NCI-H128 (cell line): ENCODE measurements at regions not wholly inside any gene's neighbourhood (a gene's known extent, or its start where the extent isn't known, plus 50 kb on each side); places are given as distances from the start of the nearest gene placed in this dataset.
A peak's percentile ranks its signal among the peaks of the same experiment; 100 is the strongest.
"Not testable (repeated sequence)": the region's sequence is repeated elsewhere in the genome, so short reads cannot be mapped to it uniquely, and the experiment has no call there.

Experiments
- DNase-seq: peaks from one replicate; lab custom pipeline; 2025; ENCODE audit not compliant: unreplicated experiment; lab: John Stamatoyannopoulos, UW

DNA sequence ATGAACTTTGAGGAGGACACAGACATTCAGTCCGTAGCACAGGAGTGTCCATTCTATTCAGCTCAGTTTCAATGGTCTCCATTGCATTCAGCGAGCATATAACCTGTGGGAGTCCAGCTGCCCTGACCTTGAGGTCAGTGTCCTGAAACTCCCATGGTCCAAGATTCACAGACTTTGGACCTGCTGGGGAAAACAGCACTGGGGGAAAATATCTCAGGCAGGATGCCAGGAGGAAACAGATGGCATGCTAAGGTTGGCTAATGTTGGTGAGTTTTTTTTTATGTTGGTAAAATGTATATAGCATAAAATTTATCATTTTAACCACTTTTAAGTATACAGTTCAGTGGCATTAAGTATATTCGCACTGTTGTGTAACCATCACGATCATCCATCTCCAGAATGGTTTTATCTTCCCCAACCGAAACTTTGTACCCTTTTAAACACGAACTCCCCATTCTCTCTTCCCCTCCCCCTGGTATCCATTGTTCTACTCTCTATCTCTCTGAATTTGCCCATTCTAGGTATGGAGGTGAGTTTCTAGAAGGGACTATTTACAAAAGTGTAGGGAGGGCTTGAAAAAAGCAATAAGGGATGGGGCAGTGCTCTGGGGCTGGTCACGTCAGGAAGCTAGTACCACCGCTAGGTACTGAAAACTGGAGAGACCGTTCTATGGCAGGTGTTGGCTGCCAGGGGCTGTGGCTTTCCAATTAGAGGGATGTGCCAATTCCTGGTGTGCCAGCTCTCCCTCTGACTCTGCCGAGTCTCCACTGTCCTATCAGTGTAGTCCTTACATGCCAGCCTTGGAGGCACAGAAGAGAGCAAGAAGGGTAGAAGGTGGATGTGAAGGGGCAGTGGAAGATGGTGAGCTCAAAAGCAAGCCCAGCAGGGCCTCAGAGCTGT, 85.3 kb downstream of the FOXD2 start:
- no peak for DNase-seq

DNA sequence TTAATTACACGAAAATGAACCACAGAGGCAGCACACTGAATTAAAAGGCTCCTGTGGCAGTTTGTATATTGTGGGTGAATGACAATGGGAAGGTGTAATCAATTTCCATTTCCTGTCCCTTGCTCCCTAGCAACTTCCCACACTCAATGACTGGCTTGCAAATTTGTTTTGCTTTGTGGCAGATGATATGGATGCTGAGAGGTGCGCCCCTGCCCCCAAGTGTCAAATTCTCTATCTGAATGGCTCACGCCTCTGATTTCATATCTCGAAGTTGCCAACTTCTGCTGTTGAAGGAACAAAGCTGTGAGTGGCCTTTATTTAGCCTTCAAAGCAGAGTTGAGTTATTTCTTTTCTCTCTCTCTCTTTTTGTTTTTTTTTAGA, 86.0 kb downstream of the FOXD2 start:
- DNase-seq: peak; percentile 58

DNA sequence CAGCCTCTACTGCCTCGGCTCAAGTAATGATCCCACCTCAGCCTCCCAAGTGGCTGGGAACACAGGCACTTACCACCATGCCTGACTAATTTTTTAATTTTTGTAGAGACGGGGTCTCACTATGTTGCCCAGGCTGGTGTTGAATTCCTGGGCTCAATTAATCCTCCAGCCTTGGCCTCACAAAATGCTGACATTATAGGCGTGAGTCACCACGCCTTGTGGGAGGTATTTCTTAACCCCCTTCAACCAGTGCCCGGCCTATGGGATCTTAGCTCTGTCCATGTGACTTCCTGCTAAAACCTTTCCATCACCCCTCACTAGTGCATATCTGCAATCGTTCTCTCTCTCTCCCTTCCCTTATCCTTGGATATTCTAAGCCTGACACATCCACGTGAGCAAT, 86.4 kb downstream of the FOXD2 start:
- DNase-seq: no peak

DNA sequence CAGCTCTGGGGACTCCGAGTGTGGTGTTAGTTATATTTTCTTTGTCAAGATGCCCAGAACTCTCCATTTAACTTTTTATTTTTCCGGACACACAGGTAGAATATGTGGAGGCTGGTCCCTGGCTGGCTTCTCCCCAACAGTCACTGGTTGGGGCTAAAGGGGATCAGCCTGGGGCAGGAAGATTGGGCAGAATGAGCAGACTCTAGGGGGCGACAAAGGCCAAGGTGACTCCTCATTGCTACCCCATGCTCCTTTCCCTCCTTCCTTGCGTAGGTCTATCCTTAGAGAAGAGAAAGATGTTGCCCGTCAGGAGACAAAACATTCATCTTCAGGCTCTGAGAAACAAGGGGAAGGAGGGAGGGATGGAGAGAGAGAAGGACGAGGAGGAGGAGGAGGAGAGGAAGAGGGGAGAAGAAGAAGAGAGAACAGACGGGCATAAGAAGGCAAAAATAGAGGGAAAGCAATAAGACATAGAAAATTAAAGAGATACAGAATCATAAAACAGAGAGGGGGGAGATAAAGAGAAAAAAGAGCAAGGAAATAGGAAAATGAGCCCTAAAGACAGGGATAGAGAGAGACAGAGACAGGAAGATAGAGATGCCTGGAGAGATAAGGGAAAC, 89.9 kb downstream of the FOXD2 start:
- peak; percentile 37 for DNase-seq

DNA sequence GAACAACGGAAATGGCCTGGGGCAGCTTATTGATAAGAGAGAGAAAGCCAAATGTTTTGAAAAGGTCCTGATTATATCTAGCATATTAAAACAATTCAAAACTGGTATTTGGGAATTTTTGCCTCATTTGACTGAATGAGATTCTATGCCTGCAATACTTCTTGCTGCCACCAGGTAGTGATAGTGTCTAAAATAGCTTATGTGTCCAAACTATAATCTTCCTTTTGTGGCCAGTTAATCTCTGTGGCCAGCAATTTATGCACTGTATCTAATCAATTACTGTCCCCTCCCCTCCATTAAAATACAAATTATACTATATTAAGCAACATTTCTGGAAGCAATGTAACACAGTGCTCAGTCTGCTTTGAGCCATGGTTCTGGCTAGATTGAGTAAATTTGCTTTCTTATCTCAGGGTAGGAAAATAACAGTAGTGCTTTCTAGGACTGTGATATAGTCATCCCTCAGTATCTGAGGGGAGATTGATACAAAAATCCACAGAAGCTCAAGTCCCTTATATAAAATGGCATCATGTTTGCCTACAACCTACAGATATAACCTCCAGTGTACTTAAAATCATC, 91.8 kb downstream of the FOXD2 start:
- DNase-seq: no peak

DNA sequence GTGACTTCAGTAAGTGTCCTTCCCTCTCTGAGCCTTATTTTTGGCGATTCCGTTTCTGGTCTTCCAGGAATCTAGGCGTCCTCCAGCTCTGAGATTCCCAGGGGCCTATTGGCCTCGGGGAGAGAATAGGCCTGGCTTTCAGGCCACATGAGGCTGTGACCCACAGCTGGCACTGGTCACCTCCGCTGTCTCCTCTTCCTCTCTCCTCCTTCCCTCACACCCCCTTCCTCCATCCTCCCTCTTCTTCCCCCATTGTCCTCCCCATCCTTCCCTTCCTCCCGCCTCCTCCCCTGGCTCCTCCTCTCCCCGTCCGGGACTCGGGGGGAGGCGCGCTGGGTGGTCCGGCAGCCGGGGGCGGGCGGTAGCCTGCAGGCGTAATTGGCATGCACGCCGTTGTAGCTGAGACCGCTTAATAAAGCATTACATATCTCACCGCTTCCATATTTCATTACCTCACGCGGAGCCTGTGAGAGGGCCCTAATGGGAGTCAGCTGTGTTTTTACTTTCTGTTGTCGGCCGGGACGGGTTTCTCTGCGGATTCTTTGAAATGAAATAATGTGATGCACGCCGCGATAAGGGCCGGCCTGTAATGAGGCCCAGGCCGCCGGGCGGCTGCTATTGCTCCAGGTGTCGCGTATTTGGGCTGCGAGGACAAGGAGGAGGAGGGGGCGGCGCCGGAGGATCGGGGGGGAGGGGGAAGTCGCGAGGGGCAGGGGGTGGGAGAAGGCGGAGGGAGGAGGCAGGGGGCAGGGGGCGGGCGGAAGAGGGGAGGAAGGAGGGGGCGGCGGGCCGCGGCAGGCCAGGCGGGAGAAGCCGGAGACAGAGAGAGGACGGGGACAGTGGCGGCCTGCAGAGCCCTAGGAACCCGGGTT, 95.3 kb downstream of the FOXD2 start:
- no peak for DNase-seq

DNA sequence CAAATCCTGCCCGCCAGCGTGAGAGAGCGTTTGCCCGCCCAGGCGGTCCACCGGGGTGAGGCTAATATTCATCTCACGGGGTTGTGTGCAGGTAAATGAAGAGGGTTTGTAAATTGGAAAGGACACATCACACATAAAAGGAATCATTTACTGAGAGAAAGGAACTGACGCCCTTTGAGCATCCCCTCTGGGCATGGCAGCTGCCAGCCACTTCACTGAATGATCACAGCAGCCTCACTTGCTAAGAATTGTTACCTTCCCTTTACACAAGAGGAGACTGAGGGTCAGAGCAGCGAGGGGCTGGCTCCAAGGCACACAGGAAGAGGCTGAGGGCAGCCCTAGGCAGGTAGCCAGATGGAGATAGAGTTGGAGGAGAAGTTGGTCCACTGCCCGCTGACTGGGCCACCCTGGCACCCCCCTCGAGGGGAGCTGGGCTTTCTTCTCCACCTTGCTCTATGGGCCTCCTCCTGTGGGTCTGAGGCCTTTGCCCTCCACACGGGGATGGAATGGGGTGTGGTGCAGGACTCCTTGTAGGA, 96.0 kb downstream of the FOXD2 start:
- DNase-seq: no peak

DNA sequence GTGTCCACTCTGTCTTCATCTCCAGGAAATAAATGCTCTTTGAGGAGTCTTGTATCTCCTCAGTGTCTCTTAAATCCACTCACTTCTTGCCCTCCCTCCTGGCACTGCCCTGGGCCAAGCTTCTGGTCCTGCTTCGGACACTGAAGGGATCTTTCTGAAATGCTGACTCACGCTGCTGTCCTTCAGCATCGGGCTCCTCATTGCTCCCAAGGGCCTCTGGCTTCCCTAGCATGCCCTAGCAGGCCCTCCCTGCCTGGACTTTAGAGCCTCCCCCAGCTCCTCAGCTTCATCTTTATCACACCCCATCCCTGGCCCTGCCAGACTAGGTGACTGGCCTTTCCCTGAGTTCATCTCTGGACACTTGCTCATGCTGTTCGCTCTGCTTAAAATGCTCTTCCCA, 96.6 kb downstream of the FOXD2 start:
- no peak for DNase-seq

DNA sequence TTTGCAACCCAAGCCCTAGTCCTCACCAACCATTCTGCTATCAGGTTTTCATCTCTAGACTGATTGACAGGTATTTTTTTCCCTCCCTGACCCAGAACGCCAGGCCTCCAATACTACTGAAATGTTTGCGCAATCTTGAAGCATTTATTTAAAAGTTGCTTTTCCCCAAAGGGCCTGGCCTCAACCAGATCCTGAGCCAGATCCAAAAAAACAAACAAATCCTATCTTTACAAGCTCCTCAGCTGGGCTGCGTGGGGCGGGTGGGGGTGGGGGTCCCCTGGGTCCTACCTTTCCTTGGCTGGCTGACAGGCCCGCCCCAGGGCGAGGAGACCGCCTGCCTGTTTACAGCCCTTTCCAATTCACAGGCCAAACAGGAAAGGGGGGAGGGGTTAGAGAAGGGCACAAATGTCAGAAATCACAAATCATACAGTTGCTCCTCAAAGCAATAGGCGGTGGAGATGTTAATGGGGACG, 98.8 kb downstream of the FOXD2 start:
- DNase-seq: no peak

DNA sequence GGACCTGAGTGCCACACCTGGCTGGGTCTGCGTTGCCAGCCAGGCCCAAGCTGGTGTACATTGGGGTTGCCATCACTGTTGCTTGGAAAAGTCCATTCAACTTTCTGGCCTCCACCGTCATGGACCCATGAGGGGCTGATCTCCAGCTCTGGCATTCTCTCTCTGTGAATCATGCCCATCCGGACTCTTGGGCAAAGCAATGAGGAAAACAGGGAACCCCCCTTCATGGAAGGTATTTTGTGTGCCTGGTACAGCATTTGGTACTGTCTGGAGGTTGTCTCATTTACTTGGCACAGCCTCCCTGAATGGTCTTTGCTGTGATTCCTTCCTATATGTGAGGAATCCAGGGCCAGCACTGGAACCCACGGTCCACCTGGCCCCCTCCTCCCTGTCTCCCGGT, 99.4 kb downstream of the FOXD2 start:
- DNase-seq: no peak

DNA sequence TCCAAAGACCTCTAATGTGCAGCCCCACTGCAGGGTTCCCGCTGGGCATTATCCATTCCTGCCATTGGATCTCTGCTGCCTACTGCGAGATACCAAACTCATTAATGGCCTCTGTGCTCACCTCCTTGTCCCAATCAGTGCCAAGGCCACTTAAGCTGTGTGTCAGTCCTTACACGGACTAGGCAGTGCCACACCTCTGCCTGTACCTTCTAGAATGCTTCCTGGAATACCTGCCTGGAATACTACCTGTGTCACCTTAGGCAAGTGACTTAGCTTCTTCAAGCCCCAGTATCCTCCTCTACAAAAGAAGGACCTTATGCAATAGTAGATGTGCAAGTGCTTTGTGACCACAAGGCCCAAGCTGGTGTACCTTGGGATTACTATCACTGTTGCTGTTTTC, 100.1 kb downstream of the FOXD2 start:
- DNase-seq: no peak

DNA sequence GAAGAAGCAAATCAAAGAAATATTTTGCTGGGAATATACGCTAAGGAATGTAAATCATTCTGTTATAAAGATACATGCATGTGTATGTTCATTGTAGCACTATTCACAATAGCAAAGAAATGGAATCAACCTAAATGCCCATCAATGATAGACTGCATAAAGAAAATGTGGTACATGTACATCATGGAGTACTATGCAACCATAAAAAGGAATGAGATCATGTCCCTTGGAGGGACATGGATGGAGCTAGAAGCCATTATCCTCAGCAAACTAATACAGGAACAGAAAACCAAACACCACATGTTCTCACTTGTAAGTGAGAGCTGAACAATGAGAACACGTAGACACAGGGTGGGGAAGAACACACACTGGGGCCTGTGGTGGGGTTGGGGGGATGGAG, 100.7 kb downstream of the FOXD2 start:
- not testable (repeated sequence) for DNase-seq

DNA sequence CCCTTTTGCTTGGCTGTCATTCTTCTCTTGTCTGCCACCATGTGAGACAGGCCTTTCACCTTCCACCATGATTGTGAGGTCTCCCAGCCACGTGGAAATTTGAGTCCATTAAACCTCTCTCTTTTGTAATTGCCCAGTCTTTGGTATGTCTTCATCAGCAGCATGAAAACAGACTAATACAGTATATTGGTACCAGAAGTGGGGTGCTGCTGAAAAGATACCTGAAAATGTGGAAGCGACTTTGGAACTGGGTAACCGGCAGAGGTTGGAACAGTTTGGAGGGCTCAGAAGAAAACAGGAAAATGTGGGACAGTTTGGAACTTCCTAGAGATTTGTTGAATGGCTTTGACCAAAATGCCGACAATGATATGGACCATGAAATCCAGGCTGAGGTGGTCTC, 103.9 kb downstream of the FOXD2 start:
- not testable (repeated sequence) for DNase-seq

DNA sequence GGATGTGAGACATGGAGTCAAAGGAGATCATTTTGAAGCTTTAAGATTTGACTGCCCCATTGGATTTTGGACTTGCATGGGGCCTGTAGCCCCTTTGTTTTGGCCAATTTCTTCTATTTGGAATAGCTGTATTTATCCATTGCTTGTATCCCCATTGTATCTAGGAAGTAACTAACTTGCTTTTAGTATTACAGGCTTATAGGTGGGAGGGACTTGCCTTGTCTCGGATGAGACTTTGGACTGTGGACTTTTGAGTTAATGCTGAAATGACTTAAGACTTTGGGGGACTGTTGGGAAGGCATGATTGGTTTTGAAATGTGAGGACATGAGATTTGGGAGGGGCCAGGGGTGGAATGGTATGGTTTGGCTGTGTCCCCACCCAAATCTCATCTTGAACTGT, 105.2 kb downstream of the FOXD2 start:
- not testable (repeated sequence) for DNase-seq

DNA sequence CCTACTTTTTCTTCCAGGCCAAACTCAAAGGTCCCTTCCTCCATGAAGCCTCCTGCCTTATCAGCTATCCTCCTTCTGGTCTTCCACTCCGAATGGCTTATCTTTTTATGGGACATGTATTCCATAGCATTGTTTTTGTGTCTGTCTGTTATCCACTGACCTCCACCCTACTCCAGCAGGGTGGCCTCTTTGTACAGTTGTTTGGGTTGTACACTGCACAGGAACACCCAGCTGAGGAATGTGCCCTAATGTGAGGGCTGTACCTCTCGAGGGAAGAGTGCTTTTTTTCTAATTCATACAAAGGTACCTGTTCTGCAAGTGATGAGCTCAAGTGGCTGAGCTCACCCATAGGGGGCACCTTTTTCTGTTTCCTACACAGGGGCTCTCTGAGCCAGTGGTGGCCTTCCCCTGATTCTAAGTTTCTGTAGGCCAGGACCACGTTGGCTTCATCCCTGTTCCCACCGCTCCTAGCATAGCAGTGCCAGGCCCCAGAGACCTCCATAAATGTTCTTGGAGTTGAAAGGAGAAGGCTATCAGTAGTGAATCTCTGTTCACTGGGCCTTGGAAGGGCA, 108.2 kb downstream of the FOXD2 start:
- DNase-seq: no peak

DNA sequence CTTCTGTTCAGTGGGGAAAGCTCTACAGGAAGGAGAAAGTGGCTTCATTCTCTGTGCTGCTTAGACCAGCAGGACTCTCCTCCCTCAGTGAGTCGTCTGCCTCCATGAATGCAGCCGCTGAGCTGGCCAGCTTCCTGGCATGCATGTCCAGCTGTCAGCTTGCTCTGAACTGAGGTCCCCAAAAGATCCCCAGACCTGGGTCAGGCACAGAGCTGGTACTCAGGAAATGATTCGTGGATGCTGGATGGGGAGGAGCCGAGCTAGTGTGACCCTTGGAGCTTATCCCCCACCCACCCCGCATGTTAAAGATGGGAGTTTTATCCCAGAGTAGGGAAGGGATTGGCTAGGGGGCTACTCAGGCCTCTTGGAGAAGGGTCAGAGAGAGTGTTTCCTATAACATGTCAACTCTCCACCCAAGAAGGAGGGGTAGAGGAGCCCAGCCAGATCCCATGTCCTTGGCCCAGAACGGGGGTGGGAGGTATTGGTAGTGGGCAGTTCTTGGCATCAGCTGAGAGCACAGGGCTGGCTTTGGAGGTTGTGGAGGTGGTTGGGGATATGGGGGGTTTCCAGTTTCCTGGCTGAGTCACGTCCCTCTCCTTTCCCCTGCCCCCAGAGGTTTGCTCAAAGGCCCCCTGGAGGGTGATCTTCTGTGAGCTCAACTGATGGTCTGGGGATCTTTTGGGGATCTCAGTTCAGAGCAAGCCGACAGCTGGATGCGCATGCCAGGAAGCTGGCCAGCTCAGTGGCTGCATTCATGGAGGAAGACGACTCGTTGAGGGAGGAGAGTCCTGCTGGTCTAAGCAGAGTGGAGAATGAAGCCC, 110.1 kb downstream of the FOXD2 start:
- no peak for DNase-seq

DNA sequence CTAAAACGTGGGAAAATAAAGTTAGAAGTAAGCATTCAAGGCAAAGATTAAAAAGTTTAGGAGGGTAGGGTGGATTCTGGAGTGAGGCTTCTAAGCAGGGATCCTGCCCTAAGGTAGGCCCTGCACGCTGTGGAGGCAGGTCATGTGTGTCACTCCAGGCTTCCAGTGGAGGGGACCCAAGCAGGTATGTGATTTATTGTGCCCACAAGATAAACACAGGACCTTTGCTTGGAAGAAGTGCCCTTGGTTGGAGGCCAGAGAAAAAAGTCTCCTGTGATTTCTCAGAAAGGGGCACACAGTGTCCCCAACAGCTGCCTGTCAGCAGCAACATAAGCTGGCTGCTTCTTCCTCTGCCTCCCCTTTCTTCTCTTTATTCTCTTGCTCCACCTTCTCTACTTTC, 110.8 kb downstream of the FOXD2 start:
- no peak for DNase-seq

DNA sequence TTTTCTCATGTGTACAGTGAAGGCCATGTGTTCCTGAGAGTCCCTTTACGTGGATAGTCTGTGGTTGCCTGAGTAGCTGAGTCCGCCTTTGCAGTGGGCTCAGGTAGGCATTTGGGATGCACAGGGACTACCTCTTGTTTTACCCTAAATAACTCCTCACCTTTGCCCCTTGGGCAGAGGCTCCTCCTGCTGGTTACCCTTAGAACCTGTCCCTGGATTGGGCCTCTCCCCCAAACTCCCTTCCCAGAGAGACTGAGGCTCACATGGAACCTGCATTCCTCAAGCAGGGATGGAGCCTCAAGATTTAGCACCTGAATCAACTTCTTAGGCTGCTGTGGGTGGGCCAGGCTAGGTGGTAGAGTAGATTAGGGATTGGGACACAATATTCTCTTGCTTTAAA, 111.7 kb downstream of the FOXD2 start:
- no peak for DNase-seq

DNA sequence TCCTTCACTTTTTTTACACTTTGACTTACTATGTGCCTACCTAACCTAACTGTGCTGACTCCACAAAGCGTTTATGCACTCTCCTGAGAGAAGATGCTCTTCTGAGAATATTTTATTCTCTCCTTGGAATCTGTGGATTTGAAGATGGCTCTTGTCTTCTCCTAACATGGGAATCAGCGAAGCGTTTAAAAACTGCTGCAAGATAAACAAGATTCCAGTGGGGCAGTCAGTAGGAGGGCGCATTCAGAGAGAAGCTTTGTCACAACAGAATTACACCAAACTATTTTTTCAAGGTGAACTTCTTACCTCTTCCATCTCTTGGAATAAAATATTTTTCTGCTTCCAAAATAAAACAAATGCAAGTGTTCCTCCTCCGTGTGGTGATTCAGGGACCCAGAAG, 113.1 kb downstream of the FOXD2 start:
- no peak for DNase-seq
